ENCODE measurements at regions not wholly inside any gene's neighbourhood (a gene's known extent, or its start where the extent isn't known, plus 50 kb on each side); places are given as distances from the start of the nearest gene placed in this dataset.

GRCh38 chr10:80860719-80861118 lies 323.0 kb downstream of the SH2D4B start:
- no peak for TF ChIP-seq CTCF (IDR thresholded peaks at IDR 0.05)
- TF ChIP-seq POLR2A (IDR thresholded peaks at IDR 0.05): no peak
